ENCODE measurements at regions not wholly inside any gene's neighbourhood (a gene's known extent, or its start where the extent isn't known, plus 50 kb on each side); places are given as distances from the start of the nearest gene placed in this dataset.
"Not testable (repeated sequence)": the region's sequence is repeated elsewhere in the genome, so short reads cannot be mapped to it uniquely, and the experiment has no call there.

- DNase-seq: no peak
Measured at GRCh38 chrX:128582036-128582435, 529.8 kb upstream of the ACTRT1 start.

GRCh38 chrX:128581615-128582014, 529.4 kb upstream of the ACTRT1 start:
- no peak for DNase-seq

GRCh38 chrX:128543114-128543513, 490.9 kb upstream of the ACTRT1 start:
- DNase-seq: no peak

- peak; percentile 5 for DNase-seq
Measured at GRCh38 chrX:128518508-128518907, 466.3 kb upstream of the ACTRT1 start.

DNA sequence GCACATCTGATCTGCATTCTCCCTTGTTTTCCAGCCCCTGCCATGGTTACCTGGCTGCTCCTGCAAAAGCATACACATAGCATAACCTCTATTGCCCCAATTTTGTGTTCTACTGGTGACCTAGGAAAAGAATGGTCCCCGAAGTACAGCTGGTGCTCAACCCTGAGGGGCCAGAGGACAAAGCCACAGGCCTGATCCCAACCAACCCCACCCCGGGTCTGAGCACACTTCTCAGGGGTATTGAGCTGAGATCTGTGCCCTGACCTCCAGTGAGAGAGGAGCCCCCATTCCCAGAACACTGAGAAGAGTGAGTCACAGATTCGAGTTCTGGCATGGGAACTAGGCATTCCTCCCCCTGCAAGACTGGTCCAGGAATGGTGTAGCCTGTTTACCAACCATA, 465.5 kb upstream of the ACTRT1 start:
- no peak for DNase-seq

GRCh38 chrX:128504496-128504895, 452.3 kb upstream of the ACTRT1 start:
- no peak for DNase-seq

GRCh38 chrX:128464116-128464515, 411.9 kb upstream of the ACTRT1 start:
- DNase-seq: no peak

DNA sequence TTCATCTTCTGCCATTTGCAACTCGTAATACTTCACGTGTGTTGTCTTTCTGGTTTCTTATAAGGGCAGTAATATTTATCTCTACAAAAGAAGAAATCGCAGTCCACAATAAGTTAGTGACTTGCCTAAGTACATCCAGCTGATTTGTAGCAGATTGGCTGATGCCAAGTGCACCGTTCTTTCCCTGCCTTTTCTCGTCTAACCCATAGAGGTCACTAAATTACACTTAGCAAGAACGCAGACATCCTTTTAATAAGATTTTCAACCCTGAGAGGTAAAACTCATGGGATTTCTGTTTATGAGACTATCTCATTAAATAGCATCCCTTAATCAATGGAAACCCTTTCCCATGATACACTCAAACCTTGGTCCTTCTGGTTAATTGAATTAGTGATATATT, 408.6 kb upstream of the ACTRT1 start:
- no peak for DNase-seq

DNA sequence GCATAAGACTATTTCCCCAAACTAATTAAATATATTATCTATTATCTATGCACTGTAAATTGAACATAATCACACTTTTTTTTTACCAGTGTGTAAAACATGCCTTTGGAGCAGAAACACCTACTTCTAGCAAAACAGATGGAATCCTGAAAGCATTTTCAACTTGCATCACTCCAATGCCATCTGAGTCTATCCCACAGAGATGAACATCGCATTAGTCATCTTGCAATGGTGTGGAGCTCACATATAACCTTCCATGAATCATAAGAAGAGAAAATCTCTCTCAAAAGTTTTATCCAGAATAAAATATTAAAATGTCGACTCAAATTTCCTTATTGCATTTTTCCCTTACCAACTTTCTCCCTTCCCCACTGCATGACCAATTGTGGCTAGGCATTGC, 406.7 kb upstream of the ACTRT1 start:
- DNase-seq: no peak

DNA sequence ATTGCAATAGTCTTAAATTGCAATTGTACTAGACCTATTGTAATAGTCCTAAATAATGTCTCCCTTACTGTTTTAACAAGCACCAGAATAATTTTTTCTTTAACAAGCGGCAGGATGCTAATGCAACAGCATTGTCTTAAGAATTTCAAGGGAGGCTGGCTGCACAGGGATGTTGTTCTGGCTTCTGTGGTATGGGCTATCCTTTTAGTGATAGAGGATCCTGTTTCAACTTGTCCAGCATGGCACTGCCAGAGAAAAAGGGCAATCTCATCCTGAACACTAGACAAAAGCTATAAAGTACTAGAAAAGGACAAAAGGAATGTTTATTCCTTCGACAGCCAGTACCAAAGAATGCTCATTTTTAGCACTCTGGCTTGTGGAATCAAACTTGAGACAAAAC, 405.5 kb upstream of the ACTRT1 start:
- DNase-seq: no peak

- no peak for DNase-seq
Measured at GRCh38 chrX:128439159-128439558, 387.0 kb upstream of the ACTRT1 start.

- no peak for DNase-seq
Measured at GRCh38 chrX:128438082-128438481, 385.9 kb upstream of the ACTRT1 start.

- DNase-seq: no peak
Measured at GRCh38 chrX:128436397-128437103, 384.3 kb upstream of the ACTRT1 start.

GRCh38 chrX:128425546-128425945, 373.3 kb upstream of the ACTRT1 start:
- DNase-seq: no peak

DNA sequence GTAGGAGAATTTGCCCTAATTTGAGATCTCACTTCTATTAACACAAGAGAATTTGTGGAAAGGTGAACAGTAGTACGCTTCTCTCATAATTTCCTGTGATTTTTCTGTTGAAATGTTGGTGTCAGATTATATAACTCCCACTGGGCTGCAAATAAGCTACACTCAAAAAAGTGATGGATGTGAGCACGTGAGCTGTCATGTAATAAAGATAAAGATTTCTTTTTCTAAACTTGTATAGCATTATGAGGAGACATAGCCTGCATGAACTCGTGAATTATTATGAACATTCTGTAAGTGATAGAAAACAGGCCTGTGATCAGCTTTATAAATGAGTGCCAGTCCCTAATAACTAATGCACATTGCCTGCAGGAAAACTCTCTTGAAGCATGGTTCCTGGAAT, 356.6 kb upstream of the ACTRT1 start:
- DNase-seq: no peak

GRCh38 chrX:128396601-128397000, 344.4 kb upstream of the ACTRT1 start:
- no peak for DNase-seq

GRCh38 chrX:128383846-128384245, 331.6 kb upstream of the ACTRT1 start:
- DNase-seq: not testable (repeated sequence)

DNA sequence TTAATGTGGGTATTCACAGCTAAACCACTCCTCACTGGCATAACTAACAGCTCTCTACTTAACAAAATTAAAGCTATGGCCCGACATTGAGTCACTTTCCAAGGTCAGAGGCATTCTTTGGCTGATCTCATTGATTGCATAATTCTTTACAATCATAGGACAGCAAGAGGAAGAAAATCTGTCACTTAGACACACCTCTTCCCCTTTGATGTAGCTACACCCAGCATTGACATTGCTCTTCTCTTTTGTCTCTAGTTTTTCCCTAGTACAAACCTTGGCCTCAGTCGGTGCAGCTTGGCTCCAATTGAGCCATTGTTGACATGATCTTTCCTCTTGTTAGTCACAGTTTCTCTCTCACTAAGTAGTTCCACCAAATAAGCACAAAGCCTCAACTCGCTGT, 313.3 kb upstream of the ACTRT1 start:
- no peak for DNase-seq

- no peak for DNase-seq
Measured at GRCh38 chrX:128335671-128336070, 283.5 kb upstream of the ACTRT1 start.

- DNase-seq: no peak
Measured at GRCh38 chrX:128334821-128335220, 282.6 kb upstream of the ACTRT1 start.

DNA sequence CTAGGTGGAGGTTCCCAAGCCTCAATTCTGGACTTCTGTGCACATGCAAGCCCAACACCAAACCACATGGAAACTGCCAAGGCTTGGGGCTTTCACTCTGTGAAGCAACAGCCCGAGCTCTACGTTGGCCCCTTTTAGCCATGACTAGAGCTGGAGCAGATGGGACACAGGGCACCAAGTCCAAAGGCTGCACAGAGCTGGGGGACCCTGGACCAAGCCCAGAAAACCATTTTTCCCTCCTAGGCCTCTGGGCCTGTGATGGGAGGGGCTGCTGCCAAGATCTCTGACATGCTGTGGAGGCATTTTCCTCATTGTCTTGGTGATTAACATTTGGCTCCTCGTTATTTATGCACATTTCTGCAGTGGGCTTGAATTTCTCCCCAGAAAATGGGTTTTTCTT, 258.7 kb upstream of the ACTRT1 start:
- DNase-seq: no peak

DNA sequence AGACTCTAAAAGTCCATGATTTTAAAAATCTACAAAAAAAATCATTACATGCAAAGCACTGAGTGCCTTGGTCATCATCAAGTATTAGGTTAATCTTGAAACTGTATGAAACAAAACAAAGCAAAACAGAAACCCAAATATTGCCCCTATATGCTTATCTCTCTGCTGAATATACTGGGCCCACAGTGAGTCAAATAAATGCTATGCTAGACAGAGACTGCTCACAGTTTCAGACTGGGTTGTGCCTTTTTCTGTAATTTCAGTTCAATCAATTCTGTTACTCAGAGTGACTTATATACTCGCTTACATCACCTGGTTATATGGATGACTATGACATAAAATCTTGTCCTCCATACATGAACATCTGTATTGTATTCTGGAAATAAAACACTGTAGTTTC, 257.1 kb upstream of the ACTRT1 start:
- no peak for DNase-seq

- DNase-seq: no peak
Measured at GRCh38 chrX:128294198-128294597, 242.0 kb upstream of the ACTRT1 start.

GRCh38 chrX:128287693-128288092, 235.5 kb upstream of the ACTRT1 start:
- no peak for DNase-seq

DNA sequence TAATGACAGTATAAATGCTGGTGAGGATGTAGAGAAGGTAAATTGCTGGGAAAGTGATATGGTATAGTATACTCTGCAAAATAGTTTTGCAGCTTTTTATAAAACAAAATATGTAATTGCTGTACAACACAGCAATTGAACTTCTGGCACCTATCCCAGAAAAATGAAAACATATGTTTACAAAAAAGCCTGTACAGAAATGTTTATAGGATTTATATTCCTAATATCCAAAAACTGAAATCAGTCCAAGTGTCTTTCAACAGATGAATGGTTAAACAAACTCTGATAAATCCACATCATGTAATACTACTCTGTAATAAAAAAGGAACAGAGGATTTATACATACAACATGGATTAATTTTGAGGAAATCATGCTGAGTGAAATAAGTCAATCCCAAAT, 198.4 kb upstream of the ACTRT1 start:
- DNase-seq: no peak

GRCh38 chrX:128216364-128216763, 164.2 kb upstream of the ACTRT1 start:
- DNase-seq: no peak

Measured in SHP77 treated with DMSO at 0.1 percent for 48 hours (cell line).